HG03095 (cell line): ENCODE measurements at regions not wholly inside any gene's neighbourhood (a gene's known extent, or its start where the extent isn't known, plus 50 kb on each side); places are given as distances from the start of the nearest gene placed in this dataset.
"Not testable (repeated sequence)": the region's sequence is repeated elsewhere in the genome, so short reads cannot be mapped to it uniquely, and the experiment has no call there.

ENCODE experiments used
- ATAC-seq: cut with Tn5 transposase; IDR thresholded peaks from one replicate; pipeline ENCODE4 v1.9.1; 2021; ENCODE audit warnings: moderate library complexity; ENCODE audit not compliant: unreplicated experiment

DNA sequence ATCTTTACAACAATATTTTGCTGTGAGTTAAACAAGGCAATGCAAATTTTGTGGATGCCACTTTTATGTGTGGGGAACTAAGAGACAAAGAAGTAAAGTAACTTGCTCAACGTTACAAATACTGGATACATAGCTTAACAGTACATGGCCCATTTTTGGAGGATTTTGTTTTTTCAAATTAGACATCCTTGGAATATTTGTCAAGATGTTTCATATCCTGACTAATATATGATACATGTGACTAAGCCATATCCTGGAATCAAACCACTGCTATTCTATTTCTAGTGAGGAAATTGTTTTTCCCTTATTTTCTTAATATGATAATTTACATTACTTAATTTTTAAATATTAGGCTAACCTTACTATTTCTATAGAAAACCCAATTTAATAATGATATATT is 529.8 kb downstream of the DMRTA1 start:
- ATAC-seq = no peak

GRCh38 chr9:22980429-22980828 is 533.8 kb downstream of the DMRTA1 start:
- not testable (repeated sequence) for ATAC-seq

DNA sequence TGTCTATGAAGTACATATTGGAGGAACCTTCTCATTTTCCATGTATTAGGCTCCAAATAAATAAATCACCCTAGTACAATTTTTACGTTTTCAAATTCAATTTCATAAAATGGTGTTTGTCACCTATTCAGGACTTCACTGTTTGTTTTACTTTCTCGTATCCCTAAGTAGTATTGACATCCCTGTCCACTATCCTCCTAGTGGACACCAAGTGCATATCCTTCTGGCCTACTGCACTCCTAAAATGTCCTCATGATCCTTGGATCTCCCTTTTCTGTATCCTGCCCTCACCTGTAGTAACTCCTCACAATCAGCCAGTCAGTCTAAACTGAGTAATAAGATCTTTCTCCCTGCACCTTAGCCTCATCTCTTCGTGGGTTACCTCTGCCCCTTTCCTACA is 539.9 kb downstream of the DMRTA1 start:
- ATAC-seq = no peak

DNA sequence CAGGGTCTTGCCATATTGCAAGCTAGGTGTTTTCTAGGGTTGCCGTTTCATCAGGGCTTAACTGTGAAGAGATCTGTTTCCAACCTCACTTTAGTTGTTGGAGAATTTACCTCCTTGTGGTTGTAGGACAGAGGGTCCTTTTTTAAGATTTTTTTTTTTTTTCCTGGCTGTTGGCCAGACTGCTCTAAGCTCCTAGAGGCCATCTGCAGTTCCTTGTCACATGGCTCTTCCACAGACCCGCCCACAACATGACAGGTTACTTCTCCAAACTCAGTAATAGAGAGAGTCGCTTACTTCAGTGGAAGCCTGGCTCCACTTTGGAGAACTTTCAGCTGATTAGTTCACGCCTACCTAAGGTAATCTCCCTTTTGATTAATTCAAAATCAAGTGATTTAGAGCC is 543.7 kb downstream of the DMRTA1 start:
- no peak for ATAC-seq

- no peak for ATAC-seq
Observed at GRCh38 chr9:22992780-22993179, 546.2 kb downstream of the DMRTA1 start.

GRCh38 chr9:22997923-22998322 is 551.3 kb downstream of the DMRTA1 start:
- ATAC-seq = no peak

DNA sequence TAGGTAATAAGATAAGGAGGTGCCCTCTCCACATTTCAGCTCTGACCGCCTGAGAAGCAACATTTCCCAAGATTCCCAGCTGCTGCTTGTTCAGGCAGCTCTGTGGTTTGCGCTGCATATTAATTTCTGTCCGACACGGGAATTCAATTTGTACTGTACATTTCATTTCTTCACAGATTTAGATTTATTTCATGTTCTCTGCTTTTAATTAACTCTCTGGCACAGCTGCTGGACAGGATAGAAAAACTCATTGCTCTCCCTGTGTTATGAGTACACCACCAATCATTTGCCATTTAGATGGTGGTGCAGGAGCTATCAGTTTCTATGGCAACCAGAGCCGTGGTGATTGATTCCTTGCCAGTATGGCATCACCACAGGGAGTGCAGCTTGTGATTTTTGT is 558.5 kb downstream of the DMRTA1 start:
- no peak for ATAC-seq

GRCh38 chr9:23006127-23006526 is 559.5 kb downstream of the DMRTA1 start:
- ATAC-seq = no peak

- no peak for ATAC-seq
Observed at GRCh38 chr9:23011669-23012068, 565.0 kb downstream of the DMRTA1 start.

DNA sequence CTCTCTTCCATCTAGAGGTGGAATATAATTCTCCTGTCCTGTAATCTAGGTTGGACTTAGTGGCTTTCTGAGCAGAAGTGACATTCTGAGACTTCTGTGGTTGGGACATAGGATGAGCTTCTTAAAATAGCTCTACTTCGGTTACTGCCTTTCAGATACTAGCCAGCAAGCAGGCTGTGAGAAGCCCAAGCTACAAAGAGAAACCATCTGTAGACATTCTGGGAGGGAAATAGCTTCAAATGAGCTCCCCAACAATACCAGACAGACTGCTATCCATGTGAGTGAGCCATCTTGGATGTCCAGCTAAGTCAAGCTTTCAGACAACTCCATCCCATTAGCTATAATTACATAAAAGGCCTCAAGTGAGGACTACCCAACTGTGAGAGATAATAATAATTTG is 568.9 kb downstream of the DMRTA1 start:
- ATAC-seq = no peak

DNA sequence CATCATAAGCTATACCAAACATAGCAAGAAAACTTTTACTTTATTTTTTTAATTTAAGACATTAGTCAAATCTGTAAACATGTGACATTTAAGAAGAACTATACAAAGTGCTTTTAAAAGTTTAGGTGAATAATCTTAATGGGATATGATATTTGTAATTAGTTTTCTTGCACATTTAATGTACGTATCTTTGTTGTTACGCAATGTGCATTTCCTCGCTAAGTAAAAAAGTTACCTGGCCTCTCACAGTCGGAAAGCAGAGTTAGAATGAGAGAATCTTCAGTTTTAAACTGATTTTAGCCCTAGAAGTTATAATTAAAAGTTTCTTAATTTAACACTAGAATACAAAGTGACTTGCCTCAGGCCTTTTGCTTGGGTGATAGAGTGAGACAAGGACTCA is 589.8 kb downstream of the DMRTA1 start:
- ATAC-seq = no peak

- no peak for ATAC-seq
Observed at GRCh38 chr9:23039402-23039801, 592.8 kb downstream of the DMRTA1 start.

- no peak for ATAC-seq
Observed at GRCh38 chr9:23041466-23041865, 594.8 kb downstream of the DMRTA1 start.

- no peak for ATAC-seq
Observed at GRCh38 chr9:23044549-23044948, 597.9 kb downstream of the DMRTA1 start.

DNA sequence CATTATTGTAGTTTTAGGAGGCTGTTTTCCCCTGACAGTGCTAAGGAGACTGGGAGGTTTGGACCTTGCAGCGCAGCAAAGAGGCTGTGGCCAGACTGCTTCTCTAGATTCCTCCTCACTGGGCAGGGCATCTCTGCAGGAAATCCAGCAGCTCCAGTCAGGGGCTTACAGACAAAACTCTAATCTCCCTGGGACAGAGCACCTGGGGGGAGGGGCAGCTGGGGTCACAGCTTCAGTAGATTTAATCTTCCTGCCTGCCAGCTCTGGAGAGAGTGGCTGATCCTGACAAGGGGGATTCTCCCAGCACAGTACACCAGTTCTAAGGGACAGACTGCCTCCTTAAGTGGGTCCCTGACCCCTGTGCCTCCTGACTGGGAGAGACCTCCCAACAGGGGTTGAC is 599.4 kb downstream of the DMRTA1 start:
- not testable (repeated sequence) for ATAC-seq

DNA sequence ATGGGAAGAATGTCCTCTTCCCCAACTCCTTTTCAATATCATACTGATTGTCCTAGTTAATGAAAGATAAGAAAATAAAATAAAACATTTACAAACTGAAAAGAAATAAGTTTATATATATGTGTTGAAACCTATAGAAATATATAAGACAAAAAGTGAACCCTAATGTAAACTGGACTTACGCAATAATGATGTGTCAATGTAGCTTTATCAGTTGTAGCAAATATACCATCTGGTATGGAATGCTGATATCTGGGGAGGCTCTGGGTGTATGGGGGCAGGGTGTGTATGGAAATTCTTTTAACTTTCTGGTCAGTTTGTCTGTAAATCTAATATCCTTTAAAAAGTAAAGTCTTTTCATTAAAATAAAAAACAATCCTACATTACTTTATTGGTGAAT is 603.9 kb downstream of the DMRTA1 start:
- ATAC-seq = no peak

DNA sequence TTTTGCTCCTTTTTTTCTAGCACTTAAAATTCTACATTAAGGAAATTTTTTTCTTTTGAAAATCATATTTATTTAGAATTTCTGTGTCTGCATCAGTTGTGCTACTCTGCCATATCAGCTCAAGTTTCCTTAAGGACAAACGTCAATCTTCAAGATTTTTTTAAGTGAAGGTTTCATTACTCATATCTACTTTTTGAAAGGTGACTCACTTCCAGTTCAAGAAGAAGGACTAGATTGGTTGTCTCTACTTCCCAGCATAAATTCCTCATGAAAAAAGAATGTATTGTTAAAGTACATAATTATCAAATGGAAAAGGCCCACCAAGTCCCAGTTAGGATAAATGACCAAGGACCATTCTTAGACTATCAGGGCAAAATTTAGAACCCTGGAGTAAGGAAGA is 626.5 kb downstream of the DMRTA1 start:
- ATAC-seq = no peak

- no peak for ATAC-seq
Observed at GRCh38 chr9:23079798-23080197, 633.2 kb downstream of the DMRTA1 start.

DNA sequence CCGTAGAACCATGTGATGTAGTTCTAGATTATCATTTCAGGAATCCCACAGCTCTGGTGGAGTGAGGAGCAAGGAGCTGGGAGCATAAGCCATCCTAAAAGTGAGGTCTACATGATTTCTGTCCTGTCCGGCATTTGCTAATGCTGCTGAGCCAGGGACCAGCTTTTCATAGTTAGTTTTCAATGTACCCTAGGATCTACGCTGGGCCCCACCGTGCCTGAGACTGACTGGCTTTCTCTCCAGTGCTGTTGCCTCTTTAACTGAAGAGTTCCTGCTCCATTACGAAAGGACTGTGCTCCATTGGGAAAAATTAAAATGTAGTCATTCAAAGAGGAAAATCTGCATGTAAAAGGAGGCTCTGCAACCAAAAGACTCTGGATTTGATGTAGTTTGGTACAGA is 634.8 kb downstream of the DMRTA1 start:
- ATAC-seq = no peak

GRCh38 chr9:23088932-23089364 is 642.3 kb downstream of the DMRTA1 start:
- no peak for ATAC-seq

GRCh38 chr9:23117616-23118015 is 671.0 kb downstream of the DMRTA1 start:
- ATAC-seq = no peak

GRCh38 chr9:23120630-23121029 is 674.0 kb downstream of the DMRTA1 start:
- no peak for ATAC-seq

DNA sequence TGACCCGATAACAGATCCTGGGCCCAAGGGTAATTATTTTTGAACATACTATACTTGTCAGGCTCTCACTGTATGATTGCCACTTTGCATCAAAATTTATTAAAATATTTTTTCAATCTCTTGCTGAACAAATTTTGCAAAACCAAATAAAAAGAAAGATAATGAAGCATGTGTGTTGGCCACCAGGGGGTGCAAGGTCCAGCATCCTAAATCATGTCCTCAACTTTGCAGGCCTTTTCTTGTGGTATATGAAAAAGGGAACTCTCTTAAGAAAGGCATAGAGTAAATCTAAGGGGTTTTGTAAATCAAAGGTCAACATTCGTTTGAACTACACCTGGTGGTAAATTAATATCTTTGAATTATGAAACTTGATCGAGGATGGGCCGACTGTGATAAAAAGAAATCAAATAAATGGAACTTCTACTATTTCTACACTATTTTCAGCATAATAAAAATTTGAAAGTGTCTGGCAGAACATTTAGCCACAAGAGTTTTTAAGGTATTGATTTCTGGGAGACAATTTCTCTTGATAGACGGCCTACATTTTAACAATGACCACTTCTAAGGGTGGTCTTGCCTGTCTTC is 676.5 kb downstream of the DMRTA1 start:
- ATAC-seq = no peak

DNA sequence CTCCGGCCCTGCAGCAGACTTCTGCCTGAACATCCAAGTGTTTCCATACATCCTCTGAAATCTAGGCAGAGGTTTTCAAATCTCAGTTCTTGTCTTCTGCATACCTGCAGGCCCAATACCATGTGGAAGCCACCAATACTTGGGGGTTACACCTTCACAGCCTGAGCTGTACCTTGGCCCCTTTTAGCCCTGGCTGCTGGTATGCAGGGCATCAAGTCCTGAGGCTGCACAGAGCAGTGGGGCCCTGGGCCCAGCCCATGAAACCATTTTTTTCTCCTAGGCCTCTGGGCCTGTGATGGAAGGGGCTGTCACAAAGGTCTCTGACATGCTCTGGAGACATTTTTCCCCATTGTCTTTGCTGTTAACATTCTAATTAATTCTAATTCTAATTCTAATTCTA is 680.6 kb downstream of the ELAVL2 start:
- ATAC-seq = no peak
